B cell (primary cell): ENCODE measurements at regions not wholly inside any gene's neighbourhood (a gene's known extent, or its start where the extent isn't known, plus 50 kb on each side); places are given as distances from the start of the nearest gene placed in this dataset.

ENCODE experiments used
- CTCF ChIP-seq: fragments of 200-600 bp; IDR thresholded peaks from one replicate; pipeline ENCODE4 v1.8.0; 2022; ENCODE audit warnings: antibody characterized with exemption, mild to moderate bottlenecking
- EZH2 ChIP-seq: IDR thresholded peaks from 2 replicates; pipeline ENCODE4 v1.6.1; 2012; ENCODE audit warnings: borderline replicate concordance, low read depth, mild to moderate bottlenecking, moderate library complexity, low read length; ENCODE audit not compliant: insufficient read depth, poor library complexity, severe bottlenecking

GRCh38 chr1:184892116-184892515 lies 82.2 kb downstream of the NIBAN1 start:
- TF ChIP-seq CTCF: no peak
- TF ChIP-seq EZH2: no peak
